ENCODE measurements at regions not wholly inside any gene's neighbourhood (a gene's known extent, or its start where the extent isn't known, plus 50 kb on each side); places are given as distances from the start of the nearest gene placed in this dataset.

DNA sequence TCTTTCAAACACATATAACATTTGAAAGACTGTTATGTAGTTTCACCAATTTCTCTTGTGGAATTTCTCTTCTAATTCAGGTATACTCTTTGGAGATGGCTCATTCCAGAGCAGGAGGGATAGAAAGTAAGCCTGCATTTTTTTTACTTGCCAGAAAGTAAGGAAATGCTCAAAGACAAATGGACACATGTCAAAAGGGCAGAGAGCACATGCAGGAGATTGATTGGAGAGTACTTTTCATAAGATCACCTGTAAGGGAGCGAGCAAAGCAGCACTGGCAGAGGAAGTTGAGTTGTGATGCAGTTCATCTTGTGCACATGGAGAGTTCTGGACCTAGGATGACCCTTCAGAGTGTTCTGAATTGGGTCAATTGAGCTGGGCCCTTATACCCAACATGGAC is 51.4 kb upstream of the FBXO33 start:
- Histone ChIP-seq H3F3A (ENCODE audit: insufficient read depth, low read length, poor library complexity, severe bottlenecking) (peaks cover 5% of the 10 kb centered on the region), H2AFZ (ENCODE audit: low read depth, low read length) (no peak overlapping the region), H3K27me3 (ENCODE audit: insufficient read depth, low read depth, low read length) (no peaks in the 10 kb centered on the region), H3K4me2 (ENCODE audit: low read length) (no peak overlapping the region), H3K9ac (ENCODE audit: low read length) (no peak overlapping the region), H4K20me1 (ENCODE audit: insufficient read depth) (no peaks in the 10 kb centered on the region), H3K36me3 (ENCODE audit: insufficient read depth, low read length) (no peaks in the 10 kb centered on the region), H3K27ac (ENCODE audit: low read length) (no peak overlapping the region), H3K4me3 (ENCODE audit: low read length) (no peak overlapping the region), H3K79me2 (replicated peaks; ENCODE audit: insufficient read depth, low read length) (no peaks in the 10 kb centered on the region), H3K9me3 (ENCODE audit: low read length) (no peaks in the 10 kb centered on the region), H3K9me2 (ENCODE audit: insufficient read depth, low read length) (no peaks in the 10 kb centered on the region)
- TF ChIP-seq EZH2 (IDR thresholded peaks at IDR 0.05; ENCODE audit: borderline replicate concordance, insufficient read depth, low read length, poor library complexity, severe bottlenecking) (no peak), RAD21 (conservative IDR thresholded peaks at IDR 0.05) (no peak), TAF1 (IDR thresholded peaks at IDR 0.05; ENCODE audit: low read depth) (no peak), EP300 (conservative IDR thresholded peaks at IDR 0.05; ENCODE audit: poor library complexity, severe bottlenecking) (no peak), MXI1 (conservative IDR thresholded peaks at IDR 0.05; ENCODE audit: poor library complexity, severe bottlenecking) (no peak), SMC3 (conservative IDR thresholded peaks at IDR 0.05; ENCODE audit: poor library complexity) (no peak), POLR2AphosphoS5 (IDR thresholded peaks at IDR 0.05) (no peak)
- TF ChIP-seq, protein P1, sequence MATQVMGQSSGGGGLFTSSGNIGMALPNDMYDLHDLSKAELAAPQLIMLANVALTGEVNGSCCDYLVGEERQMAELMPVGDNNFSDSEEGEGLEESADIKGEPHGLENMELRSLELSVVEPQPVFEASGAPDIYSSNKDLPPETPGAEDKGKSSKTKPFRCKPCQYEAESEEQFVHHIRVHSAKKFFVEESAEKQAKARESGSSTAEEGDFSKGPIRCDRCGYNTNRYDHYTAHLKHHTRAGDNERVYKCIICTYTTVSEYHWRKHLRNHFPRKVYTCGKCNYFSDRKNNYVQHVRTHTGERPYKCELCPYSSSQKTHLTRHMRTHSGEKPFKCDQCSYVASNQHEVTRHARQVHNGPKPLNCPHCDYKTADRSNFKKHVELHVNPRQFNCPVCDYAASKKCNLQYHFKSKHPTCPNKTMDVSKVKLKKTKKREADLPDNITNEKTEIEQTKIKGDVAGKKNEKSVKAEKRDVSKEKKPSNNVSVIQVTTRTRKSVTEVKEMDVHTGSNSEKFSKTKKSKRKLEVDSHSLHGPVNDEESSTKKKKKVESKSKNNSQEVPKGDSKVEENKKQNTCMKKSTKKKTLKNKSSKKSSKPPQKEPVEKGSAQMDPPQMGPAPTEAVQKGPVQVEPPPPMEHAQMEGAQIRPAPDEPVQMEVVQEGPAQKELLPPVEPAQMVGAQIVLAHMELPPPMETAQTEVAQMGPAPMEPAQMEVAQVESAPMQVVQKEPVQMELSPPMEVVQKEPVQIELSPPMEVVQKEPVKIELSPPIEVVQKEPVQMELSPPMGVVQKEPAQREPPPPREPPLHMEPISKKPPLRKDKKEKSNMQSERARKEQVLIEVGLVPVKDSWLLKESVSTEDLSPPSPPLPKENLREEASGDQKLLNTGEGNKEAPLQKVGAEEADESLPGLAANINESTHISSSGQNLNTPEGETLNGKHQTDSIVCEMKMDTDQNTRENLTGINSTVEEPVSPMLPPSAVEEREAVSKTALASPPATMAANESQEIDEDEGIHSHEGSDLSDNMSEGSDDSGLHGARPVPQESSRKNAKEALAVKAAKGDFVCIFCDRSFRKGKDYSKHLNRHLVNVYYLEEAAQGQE (IDR thresholded peaks at IDR 0.05; ENCODE audit: borderline replicate concordance), result no peak
- TF ChIP-seq, protein P2, sequence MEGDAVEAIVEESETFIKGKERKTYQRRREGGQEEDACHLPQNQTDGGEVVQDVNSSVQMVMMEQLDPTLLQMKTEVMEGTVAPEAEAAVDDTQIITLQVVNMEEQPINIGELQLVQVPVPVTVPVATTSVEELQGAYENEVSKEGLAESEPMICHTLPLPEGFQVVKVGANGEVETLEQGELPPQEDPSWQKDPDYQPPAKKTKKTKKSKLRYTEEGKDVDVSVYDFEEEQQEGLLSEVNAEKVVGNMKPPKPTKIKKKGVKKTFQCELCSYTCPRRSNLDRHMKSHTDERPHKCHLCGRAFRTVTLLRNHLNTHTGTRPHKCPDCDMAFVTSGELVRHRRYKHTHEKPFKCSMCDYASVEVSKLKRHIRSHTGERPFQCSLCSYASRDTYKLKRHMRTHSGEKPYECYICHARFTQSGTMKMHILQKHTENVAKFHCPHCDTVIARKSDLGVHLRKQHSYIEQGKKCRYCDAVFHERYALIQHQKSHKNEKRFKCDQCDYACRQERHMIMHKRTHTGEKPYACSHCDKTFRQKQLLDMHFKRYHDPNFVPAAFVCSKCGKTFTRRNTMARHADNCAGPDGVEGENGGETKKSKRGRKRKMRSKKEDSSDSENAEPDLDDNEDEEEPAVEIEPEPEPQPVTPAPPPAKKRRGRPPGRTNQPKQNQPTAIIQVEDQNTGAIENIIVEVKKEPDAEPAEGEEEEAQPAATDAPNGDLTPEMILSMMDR (IDR thresholded peaks at IDR 0.05; ENCODE audit: poor library complexity, severe bottlenecking), result no peak

All from neural cell (in vitro differentiated cells).